CD4-positive, alpha-beta T cell (primary cell): ENCODE measurements at regions not wholly inside any gene's neighbourhood (a gene's known extent, or its start where the extent isn't known, plus 50 kb on each side); places are given as distances from the start of the nearest gene placed in this dataset.

ENCODE experiments used
- ATAC-seq: fragments of 200-7000 bp; cut with Tn5 transposase; one replicate; pipeline ENCODE4 v1.10.0; 2022; ENCODE audit warnings: mild to moderate bottlenecking; ENCODE audit not compliant: poor library complexity
- CTCF ChIA-PET: fragments of 350-600 bp; sonication (Branson Sonifier 250); formaldehyde crosslinking; loops from one replicate; lab custom pipeline; 2021; ENCODE audit warnings: antibody characterized with exemption, inconsistent platforms; lab: Charles Lee
- POLR2A ChIA-PET: fragments of 350-600 bp; sonication (Branson Sonifier 250); formaldehyde crosslinking; loops from one replicate; lab custom pipeline; 2021; ENCODE audit warnings: antibody characterized with exemption, inconsistent platforms; lab: Charles Lee
- DNase-seq, 14 experiments: peaks; one replicate each; pipeline ENCODE4 v3.0.0-alpha.2; 2013 to 2020; ENCODE audit warnings: mixed read lengths in 2 of 14
- H3K27ac ChIP-seq, 2 donors: one replicate each; pipeline versions ENCODE4 v1.5.1 to v1.7.0; 2013; ENCODE audit warnings: low read length in 2 of 2, low read depth in 1 of 2, mild to moderate bottlenecking in 1 of 2
- H3K27me3 ChIP-seq, 2 experiments: 1 replicate in 1 of 2; 2 replicates in 1 of 2; pipeline versions ENCODE4 v1.6.1 to v1.7.0; 2013; ENCODE audit warnings: low read length in 2 of 2, control low read depth in 1 of 2, mild to moderate bottlenecking in 1 of 2, moderate library complexity in 1 of 2; ENCODE audit not compliant: insufficient read depth in 2 of 2, control insufficient read depth in 1 of 2
- H3K36me3 ChIP-seq: one replicate; pipeline ENCODE4 v1.6.1; 2013; ENCODE audit warnings: low read length, control low read depth; ENCODE audit not compliant: insufficient read depth
- H3K4me1 ChIP-seq: one replicate; pipeline ENCODE4 v1.6.1; 2013; ENCODE audit warnings: low read length, control low read depth; ENCODE audit not compliant: insufficient read depth
- H3K4me3 ChIP-seq: one replicate; pipeline ENCODE4 v1.5.1; 2013; ENCODE audit warnings: mild to moderate bottlenecking, low read length, moderate library complexity
- H3K9me3 ChIP-seq, 2 experiments: 1 replicate in 1 of 2; 2 replicates in 1 of 2; pipeline versions ENCODE4 v1.6.1 to v1.7.0; 2013; ENCODE audit warnings: low read length in 2 of 2, mild to moderate bottlenecking in 2 of 2, control low read depth in 1 of 2, moderate library complexity in 1 of 2; ENCODE audit not compliant: control insufficient read depth in 1 of 2, insufficient read depth in 1 of 2
- H3K27ac Mint-ChIP-seq: one replicate; pipeline ENCODE4 v1.8.0; 2020; ENCODE audit warnings: mixed read lengths
- H3K27me3 Mint-ChIP-seq: one replicate; pipeline ENCODE4 v1.8.0; 2021; ENCODE audit warnings: mixed read lengths
- H3K36me3 Mint-ChIP-seq: one replicate; pipeline ENCODE4 v1.8.0; 2021; ENCODE audit warnings: low read depth, mixed read lengths
- H3K4me1 Mint-ChIP-seq: one replicate; pipeline ENCODE4 v1.8.0; 2021; ENCODE audit warnings: low read depth, mixed read lengths
- H3K4me3 Mint-ChIP-seq: one replicate; pipeline ENCODE4 v1.8.0; 2020; ENCODE audit warnings: mild to moderate bottlenecking, mixed read lengths
- H3K9me3 Mint-ChIP-seq: one replicate; pipeline ENCODE4 v1.8.0; 2020; ENCODE audit warnings: mixed read lengths
- CTCF ChIP-seq: fragments of 200-600 bp; IDR thresholded peaks from one replicate; pipeline ENCODE4 v1.8.0; 2022; ENCODE audit warnings: antibody characterized with exemption, mild to moderate bottlenecking
- intact Hi-C, 2 experiments: fragments of 100-400 bp; cut with DNase I in 1 of 2; cut with micrococcal nuclease in 1 of 2; formaldehyde crosslinking; loops; one replicate each; pipeline versions ENCODE4 v1.15.1 to v1.9.0; 2023 to 2025; cut with DNase I, micrococcal nuclease

GRCh38 chr3:34569437-34569836 is 771.0 kb downstream of the PDCD6IP start:
- DNase-seq (no peak), ATAC-seq (no peak)
- Mint-ChIP-seq H3K4me3 (no peak overlapping the region), H3K27me3 (no peaks in the 10 kb centered on the region), H3K36me3 (no peaks in the 10 kb centered on the region), H3K4me1 (no peaks in the 10 kb centered on the region), H3K27ac (no peak overlapping the region), H3K9me3 (peaks cover 8% of the 10 kb centered on the region)
- Histone ChIP-seq H3K4me3 (no peak overlapping the region), H3K4me1 (no peaks in the 10 kb centered on the region), H3K9me3 (no peaks in the 10 kb centered on the region), H3K27ac (no peak overlapping the region), H3K27me3 (no peaks in the 10 kb centered on the region), H3K36me3 (no peaks in the 10 kb centered on the region)
- ChIA-PET CTCF (no interaction called here), POLR2A (no interaction called here)
- TF ChIP-seq CTCF = no peak
- intact Hi-C loops = no loop called here

GRCh38 chr3:34570916-34571705 is 772.7 kb downstream of the PDCD6IP start:
- ChIA-PET CTCF (no interaction called here), POLR2A (no interaction called here)
- Mint-ChIP-seq H3K4me1 (no peaks in the 10 kb centered on the region), H3K9me3 (peaks cover 3% of the 10 kb centered on the region), H3K27me3 (no peaks in the 10 kb centered on the region), H3K4me3 (no peak overlapping the region), H3K27ac (no peak overlapping the region), H3K36me3 (no peaks in the 10 kb centered on the region)
- no peaks in the 10 kb centered on the region for H3K4me1 ChIP-seq
- intact Hi-C loops = no loop called here
- no peak for TF ChIP-seq CTCF
- DNase-seq = no peak
- no peaks in the 10 kb centered on the region for H3K36me3 ChIP-seq
- no peak overlapping the region for H3K27ac ChIP-seq
- no peak overlapping the region for H3K4me3 ChIP-seq
- no peaks in the 10 kb centered on the region for H3K27me3 ChIP-seq
- ATAC-seq = no peak
- H3K9me3 ChIP-seq = no peaks in the 10 kb centered on the region

GRCh38 chr3:34571714-34572113 is 773.3 kb downstream of the PDCD6IP start:
- ATAC-seq = no peak
- Histone ChIP-seq H3K27me3 (no peaks in the 10 kb centered on the region), H3K9me3 (no peaks in the 10 kb centered on the region), H3K4me1 (no peaks in the 10 kb centered on the region), H3K27ac (no peak overlapping the region), H3K4me3 (no peak overlapping the region), H3K36me3 (no peaks in the 10 kb centered on the region)
- TF ChIP-seq CTCF = no peak
- Mint-ChIP-seq H3K36me3 (no peaks in the 10 kb centered on the region), H3K4me1 (no peaks in the 10 kb centered on the region), H3K9me3 (peaks cover under 1% of the 10 kb centered on the region), H3K27me3 (no peaks in the 10 kb centered on the region), H3K27ac (no peak overlapping the region), H3K4me3 (no peak overlapping the region)
- no peak for DNase-seq
- CTCF ChIA-PET = no interaction called here
- POLR2A ChIA-PET = no interaction called here
- intact Hi-C loops = no loop called here
